HepG2 (cell line): ENCODE measurements at regions not wholly inside any gene's neighbourhood (a gene's known extent, or its start where the extent isn't known, plus 50 kb on each side); places are given as distances from the start of the nearest gene placed in this dataset.
A peak's percentile ranks its signal among the peaks of the same experiment; 100 is the strongest.

ENCODE experiments used
- ARID5B ChIP-seq: IDR thresholded peaks from 2 replicates; pipeline ENCODE4 v1.4.0; 2020; ENCODE audit warnings: mild to moderate bottlenecking, missing genetic modification reagents
- ATF1 ChIP-seq: IDR thresholded peaks from 2 replicates; pipeline ENCODE4 v1.6.1; 2016; ENCODE audit warnings: mild to moderate bottlenecking, control low read depth
- CREM ChIP-seq, 2 experiments: sonication (generic) in 1 of 2; formaldehyde crosslinking in 1 of 2; IDR thresholded peaks; 2 replicates each; pipeline versions ENCODE4 v1.4.0 to v1.6.1; 2016 to 2020; ENCODE audit warnings: antibody characterized with exemption in 1 of 2, mild to moderate bottlenecking in 1 of 2, missing genetic modification reagents in 1 of 2
- EP300 ChIP-seq, 3 experiments: sonication (generic) in 1 of 3; formaldehyde crosslinking in 1 of 3; IDR thresholded peaks; 2 replicates each; pipeline versions ENCODE4 v1.5.1 to v1.6.1; 2011 to 2020; ENCODE audit warnings: low read depth in 2 of 3, low read length in 2 of 3, borderline replicate concordance in 1 of 3, improper control_type of control experiment in 1 of 3, mild to moderate bottlenecking in 1 of 3, missing genetic modification reagents in 1 of 3, moderate library complexity in 1 of 3
- FOSL1 ChIP-seq: sonication (generic); formaldehyde crosslinking; IDR thresholded peaks from 2 replicates; pipeline ENCODE4 v1.9.0; 2021; ENCODE audit warnings: missing genetic modification reagents, borderline replicate concordance
- HIVEP1 ChIP-seq: sonication (generic); formaldehyde crosslinking; IDR thresholded peaks from 2 replicates; pipeline ENCODE4 v1.4.0; 2020; ENCODE audit warnings: mild to moderate bottlenecking, missing genetic modification reagents
- MYC ChIP-seq: sonication (generic); formaldehyde crosslinking; IDR thresholded peaks from 2 replicates; pipeline ENCODE4 v1.9.0; 2021; ENCODE audit warnings: missing genetic modification reagents, borderline replicate concordance
- PAX8 ChIP-seq: sonication (generic); formaldehyde crosslinking; IDR thresholded peaks from 2 replicates; pipeline ENCODE4 v1.8.0; 2022; ENCODE audit warnings: mild to moderate bottlenecking, missing genetic modification reagents, borderline replicate concordance
- PAXIP1 ChIP-seq: sonication (generic); formaldehyde crosslinking; conservative IDR thresholded peaks from 2 replicates; pipeline ENCODE4 v1.4.0; 2020; ENCODE audit warnings: mild to moderate bottlenecking, missing genetic modification reagents, moderate library complexity
- POGZ ChIP-seq: sonication (generic); formaldehyde crosslinking; IDR thresholded peaks from 2 replicates; pipeline ENCODE4 v1.4.0; 2020; ENCODE audit warnings: mild to moderate bottlenecking, missing genetic modification reagents
- RARA ChIP-seq: IDR thresholded peaks from 2 replicates; pipeline ENCODE4 v1.6.1; 2016; ENCODE audit warnings: missing genetic modification reagents, missing compliant biosample characterization
- RORA ChIP-seq: sonication (generic); formaldehyde crosslinking; IDR thresholded peaks from 2 replicates; pipeline ENCODE4 v1.5.0; 2020; ENCODE audit warnings: mild to moderate bottlenecking, missing genetic modification reagents, moderate library complexity
- SMARCC2 ChIP-seq: fragments of 450-650 bp; IDR thresholded peaks from 2 replicates; pipeline ENCODE4 v1.6.1; 2017; ENCODE audit warnings: antibody characterized with exemption, mild to moderate bottlenecking
- SOX13 ChIP-seq, 3 experiments: fragments of 450-650 bp in 1 of 3; sonication (generic) in 1 of 3; formaldehyde crosslinking in 1 of 3; IDR thresholded peaks in 2 of 3; conservative IDR thresholded peaks in 1 of 3; 2 replicates each; pipeline versions ENCODE4 v1.5.0 to v1.6.1; 2016 to 2020; ENCODE audit warnings: antibody characterized with exemption in 1 of 3, mild to moderate bottlenecking in 1 of 3, missing compliant biosample characterization in 1 of 3, missing genetic modification reagents in 1 of 3, moderate library complexity in 1 of 3
- SSRP1 ChIP-seq: IDR thresholded peaks from 2 replicates; pipeline ENCODE4 v1.6.1; 2016; ENCODE audit warnings: control low read depth
- TCF7 ChIP-seq: sonication (generic); IDR thresholded peaks from 2 replicates; pipeline ENCODE4 v1.6.1; 2016; ENCODE audit warnings: antibody characterized with exemption, low read depth
- ZHX1 ChIP-seq: sonication (generic); formaldehyde crosslinking; IDR thresholded peaks from 2 replicates; pipeline ENCODE4 v1.8.1; 2022; ENCODE audit warnings: low read depth, mild to moderate bottlenecking, missing genetic modification reagents
- ZNF136 ChIP-seq: sonication (generic); formaldehyde crosslinking; IDR thresholded peaks from 2 replicates; pipeline ENCODE4 v1.8.1; 2022; ENCODE audit warnings: low read depth, mild to moderate bottlenecking, moderate library complexity, missing genetic modification reagents
- ZNF224 ChIP-seq: sonication (generic); formaldehyde crosslinking; IDR thresholded peaks from 2 replicates; pipeline ENCODE4 v1.5.0; 2020; ENCODE audit warnings: mild to moderate bottlenecking, missing genetic modification reagents
- ZNF333 ChIP-seq: sonication (generic); formaldehyde crosslinking; IDR thresholded peaks from 2 replicates; pipeline ENCODE4 v1.4.0; 2020; ENCODE audit warnings: mild to moderate bottlenecking, missing genetic modification reagents, borderline replicate concordance

GRCh38 chr5:109938453-109938852 lies 248.7 kb downstream of the MAN2A1 start (continued):
- 0 out of 2 replicates have a peak, but pooled peaks have one; percentile 14 for TF ChIP-seq CREM (IDR thresholded peaks at IDR 0.05)
- TF ChIP-seq CREM (CRISPR knock-in tag; IDR thresholded peaks at IDR 0.05): no peak
- TF ChIP-seq RARA: 0 out of 2 replicates have a peak, but pooled peaks have one; percentile 21
- no peak for TF ChIP-seq SMARCC2
- peak; percentile 29; the same call in 1 of the 2 replicates for TF ChIP-seq PAXIP1 (CRISPR knock-in tag)
- TF ChIP-seq ZHX1 (CRISPR knock-in tag): no peak
- no peak for TF ChIP-seq MYC (CRISPR knock-in tag)
- TF ChIP-seq SSRP1 (CRISPR knock-in tag): no peak
- TF ChIP-seq ATF1 (CRISPR knock-in tag): no peak
- no peak for TF ChIP-seq RORA
- TF ChIP-seq HIVEP1 (CRISPR knock-in tag): no peak
- 0 out of 2 replicates have a peak, but pooled peaks have one; percentile 26 for TF ChIP-seq POGZ
- TF ChIP-seq TCF7: peak; percentile 75
- TF ChIP-seq FOSL1 (CRISPR knock-in tag): no peak
- TF ChIP-seq SOX13 (IDR thresholded peaks at IDR 0.05): no peak
- TF ChIP-seq SOX13 (CRISPR knock-in tag; conservative IDR thresholded peaks at IDR 0.05 in 1 of 2, IDR thresholded peaks at IDR 0.05 in 1 of 2): peak in 1 of 2 experiments; percentile 48; a peak in 2 of 4 replicates
- TF ChIP-seq ZNF224 (CRISPR knock-in tag): no peak
- peak; percentile 52; the same call in 1 of the 2 replicates for TF ChIP-seq ARID5B (CRISPR knock-in tag)
- TF ChIP-seq PAX8 (CRISPR knock-in tag): no peak
- no peak for TF ChIP-seq ZNF333 (CRISPR knock-in tag)
- TF ChIP-seq EP300 (IDR thresholded peaks at IDR 0.05; ENCODE audit: low read depth in 2 of 2, low read length in 2 of 2): peak in 1 of 2 experiments; percentile 14; a peak in 1 of 4 replicates
- TF ChIP-seq EP300 (CRISPR knock-in tag; IDR thresholded peaks at IDR 0.05; ENCODE audit: borderline replicate concordance): no peak
- no peak for TF ChIP-seq ZNF136 (CRISPR knock-in tag)
